NCI-H774 (cell line): ENCODE measurements at regions not wholly inside any gene's neighbourhood (a gene's known extent, or its start where the extent isn't known, plus 50 kb on each side); places are given as distances from the start of the nearest gene placed in this dataset.
"Not testable (repeated sequence)": the region's sequence is repeated elsewhere in the genome, so short reads cannot be mapped to it uniquely, and the experiment has no call there.

Source experiments
- DNase-seq: peaks from one replicate; lab custom pipeline; 2025; lab: John Stamatoyannopoulos, UW

DNA sequence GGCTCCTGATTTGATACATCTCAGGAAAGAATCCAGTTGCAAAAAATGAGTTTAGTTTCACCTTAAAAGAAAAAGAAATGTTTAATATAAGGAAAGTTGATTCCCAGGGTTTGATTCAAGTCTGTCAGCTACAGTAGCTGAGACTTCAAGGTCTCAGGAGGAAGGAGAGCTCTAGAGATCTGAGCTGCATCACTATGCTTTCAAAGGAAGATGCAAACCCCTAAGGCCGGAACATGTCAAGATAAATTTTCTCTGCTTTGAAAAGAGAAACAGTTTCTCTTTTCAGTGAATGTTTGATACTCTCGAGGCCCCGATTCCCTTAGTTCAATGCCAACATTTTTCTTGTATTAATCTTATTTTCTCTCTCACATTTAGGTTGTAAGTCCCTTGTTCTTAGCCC lies 128.6 kb downstream of the RGPD3 start:
- no peak for DNase-seq

DNA sequence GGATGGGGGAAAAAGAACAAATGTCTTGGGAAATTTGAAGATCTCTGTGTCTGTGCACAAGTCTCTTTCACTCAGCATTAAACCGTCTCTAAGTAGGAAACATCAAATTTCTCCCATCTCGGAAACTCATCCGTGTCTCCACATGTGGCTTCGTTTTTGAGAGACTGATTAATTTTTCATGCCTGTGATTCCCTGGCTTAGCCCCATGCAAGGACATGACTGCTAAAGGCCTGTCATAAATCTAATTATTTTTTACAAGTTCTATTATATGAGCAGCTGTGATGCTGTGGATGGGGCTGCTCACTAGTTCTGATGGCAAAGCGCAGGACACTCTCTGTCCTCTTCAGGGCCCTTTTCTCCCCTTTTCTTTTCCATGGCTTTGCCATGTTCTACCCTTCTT lies 129.1 kb downstream of the RGPD3 start:
- no peak for DNase-seq

DNA sequence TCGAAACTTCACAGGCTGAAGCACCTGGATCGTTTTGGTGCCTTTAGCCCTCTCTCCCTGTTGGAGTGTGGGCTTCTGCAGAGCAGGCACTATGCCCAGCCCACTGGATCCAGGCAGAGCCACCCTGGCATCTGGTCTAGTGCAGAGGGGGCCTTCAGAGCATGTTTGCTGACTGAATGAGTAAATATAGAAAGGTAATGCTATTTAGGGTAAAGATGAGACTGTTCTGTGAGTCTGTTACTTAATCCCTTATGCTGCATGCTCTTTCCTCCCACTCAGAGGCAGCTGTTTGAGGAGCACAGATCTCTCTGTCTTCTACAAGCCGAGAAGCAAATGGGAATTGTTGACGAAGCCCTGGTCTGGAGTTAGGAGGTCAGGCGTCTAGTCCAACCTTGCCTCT lies 130.2 kb downstream of the RGPD3 start:
- DNase-seq: no peak

DNA sequence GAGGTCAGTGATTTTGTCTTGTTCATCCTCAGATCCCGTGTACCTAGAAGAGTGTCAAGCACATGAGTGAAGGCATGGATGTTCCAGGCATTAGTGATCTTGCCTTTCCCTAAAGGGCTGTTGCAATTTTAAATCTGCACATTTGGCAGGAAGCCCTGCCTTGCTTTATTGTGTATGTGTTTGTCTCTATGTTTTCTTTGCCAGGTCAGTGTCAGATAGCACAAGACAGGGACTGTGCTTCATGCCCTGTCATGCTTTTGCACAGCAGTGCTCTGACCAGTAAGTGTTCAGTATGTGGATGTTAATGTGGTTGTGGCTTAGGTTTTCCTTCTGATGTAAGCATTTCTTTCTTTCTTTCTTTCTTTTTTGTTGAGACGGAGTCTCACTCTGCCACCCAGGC lies 131.5 kb downstream of the RGPD3 start:
- DNase-seq: no peak

DNA sequence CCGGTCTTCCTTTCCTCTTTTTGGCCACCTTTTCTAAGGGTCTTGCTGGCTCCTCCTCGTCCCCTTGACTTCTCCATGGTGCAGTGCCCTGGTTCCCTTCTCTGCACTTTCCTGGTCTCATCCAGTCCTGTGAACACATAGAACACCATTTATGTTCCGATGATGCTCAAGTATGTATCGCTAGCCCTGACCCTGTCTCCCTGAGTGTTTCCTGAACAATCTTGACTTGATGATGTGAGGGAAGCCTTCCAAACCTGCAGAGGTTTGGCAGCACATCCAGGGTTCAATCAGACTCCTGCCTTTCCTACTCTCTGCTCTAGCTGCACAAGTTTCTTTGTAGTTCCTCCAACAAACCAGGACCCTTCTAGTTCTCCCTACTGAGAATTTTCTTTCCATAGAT lies 132.1 kb downstream of the RGPD3 start:
- DNase-seq: no peak

DNA sequence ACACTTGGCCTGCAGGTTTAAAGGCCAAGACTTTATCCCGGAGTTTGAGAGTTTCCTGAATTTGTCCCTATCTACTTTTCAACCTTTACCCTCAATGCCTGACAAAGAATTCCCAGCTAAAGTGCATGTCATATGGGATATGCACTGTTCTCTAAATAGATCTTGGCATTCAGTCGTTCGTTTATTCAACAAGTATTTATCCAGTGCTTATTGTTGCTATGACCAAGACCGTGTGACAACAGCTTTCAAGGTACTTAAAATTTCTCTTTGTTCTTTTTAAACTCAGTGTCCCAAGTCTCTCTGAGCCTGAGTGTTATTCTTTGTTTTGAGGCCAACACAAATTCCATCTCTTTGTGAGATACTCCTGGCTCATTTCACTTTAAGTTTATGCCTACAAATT lies 133.4 kb downstream of the RGPD3 start:
- DNase-seq: no peak

DNA sequence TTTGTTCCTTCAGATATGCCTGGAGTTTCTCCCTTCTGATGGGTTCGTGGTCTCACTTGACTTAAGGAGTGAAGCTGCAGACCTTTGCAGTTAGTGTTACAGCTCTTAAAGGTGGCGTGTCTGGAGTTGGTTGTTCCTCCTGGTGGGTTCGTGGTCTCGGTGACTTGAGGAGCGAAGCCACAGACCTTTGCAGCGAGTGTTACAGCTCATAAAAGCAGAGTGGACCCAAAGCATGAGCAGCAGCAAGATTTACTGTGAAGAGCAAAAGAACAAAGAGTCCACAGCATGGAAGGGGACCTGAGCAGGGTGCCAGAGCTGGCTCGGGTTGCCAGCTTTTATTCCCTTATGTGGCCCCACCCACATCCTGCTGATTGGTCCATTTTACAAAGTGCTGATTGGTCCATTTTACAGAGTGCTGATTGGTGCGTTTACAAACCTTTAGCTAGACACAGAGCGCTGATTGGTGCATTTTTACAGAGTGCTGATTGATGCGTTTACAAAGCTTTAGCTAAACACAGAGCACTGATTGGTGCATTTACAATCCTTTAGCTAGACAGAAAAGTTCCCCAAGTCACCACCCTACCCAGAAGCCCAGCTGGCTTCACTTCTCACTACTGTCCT lies 134.8 kb downstream of the RGPD3 start:
- DNase-seq: not testable (repeated sequence)

DNA sequence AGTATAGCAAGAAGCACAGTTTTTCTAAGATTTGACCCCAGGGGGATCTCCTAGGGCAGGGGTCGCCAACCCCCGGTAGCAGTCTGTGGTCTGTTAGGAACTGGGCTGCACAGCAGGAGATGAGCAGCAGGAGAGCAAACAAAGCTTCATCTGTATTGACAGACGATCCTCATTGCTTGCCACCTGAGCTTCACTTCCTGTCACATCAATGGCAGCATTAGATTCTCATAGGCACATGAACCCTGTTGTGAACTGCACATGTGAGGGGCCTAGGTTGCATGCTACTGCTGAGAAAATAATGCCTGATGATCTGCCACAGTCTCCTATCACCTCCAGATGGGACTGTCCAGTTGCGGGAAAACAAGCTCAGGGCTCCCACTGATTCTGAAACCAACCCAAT lies 136.2 kb downstream of the RGPD3 start:
- no peak for DNase-seq

DNA sequence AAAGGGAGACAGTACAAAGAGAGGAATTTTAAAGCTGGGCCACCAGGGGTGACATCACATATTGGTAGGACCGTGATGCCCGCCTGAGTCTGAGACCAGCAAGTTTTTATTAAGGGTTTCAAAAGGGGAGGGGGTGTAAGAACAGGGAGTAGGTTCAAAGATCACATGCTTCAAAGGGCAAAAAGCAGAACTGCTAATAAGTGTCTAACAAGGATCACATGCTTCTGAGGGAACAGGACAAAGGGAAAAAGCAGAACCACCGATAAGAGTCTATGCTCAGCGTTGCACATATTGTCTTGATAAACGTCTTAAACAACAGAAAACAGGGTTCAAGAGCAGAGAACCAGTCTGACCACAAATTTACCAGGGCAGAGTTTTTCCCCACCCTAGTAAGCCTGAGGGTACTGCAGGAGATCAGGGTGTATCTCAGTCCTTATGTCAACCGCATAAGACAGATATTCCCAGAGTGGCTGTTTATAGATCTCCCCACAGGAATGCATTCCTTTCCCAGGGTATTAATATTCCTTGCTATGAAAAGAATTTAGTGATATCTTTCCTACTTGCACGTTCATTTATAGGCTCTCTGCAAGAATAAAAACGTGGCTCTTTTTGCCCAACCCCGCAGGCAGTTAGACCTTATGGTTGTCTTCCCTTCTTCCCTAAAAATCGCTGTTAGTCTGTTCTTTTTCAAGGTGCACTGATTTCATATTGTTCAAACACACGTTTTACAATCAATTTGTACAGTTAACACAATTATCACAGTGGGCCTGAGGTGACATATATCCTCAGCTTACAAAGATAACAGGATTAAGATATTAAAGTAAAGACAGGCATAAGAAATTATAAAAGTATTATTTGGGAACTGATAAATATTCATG lies 136.5 kb upstream of the UXS1 start:
- not testable (repeated sequence) for DNase-seq

DNA sequence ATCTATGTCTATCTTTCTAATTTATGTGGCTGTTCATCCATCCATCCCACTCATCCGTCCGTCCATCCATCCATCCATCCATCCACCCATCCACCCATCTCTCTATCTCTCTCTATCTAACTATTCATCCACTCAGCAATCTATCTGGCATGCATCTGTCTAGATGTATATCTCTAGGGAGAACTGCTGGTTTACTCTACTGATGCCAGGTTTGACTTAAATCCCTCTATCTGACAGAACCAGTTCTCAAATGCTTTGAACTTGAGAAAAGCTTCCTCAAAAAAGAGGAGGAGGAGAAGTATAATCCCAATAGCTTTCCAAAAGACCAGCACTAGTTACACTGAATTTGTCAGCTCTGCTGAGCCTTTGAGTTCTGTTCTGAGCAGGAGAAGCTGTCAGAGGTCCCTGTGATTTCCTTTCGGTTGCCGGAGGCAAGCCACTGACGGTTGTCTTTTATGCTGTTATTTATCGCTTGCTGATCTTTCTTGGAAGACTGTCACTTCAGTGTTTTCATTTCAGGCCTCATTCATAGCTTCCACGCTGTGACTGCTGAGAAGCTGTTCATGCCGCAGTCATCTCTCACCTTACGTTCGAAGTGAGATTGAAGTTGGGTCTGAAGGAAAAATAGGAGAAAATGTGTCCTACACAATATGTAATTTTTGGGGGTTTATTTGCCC lies 129.4 kb upstream of the UXS1 start:
- DNase-seq: no peak

DNA sequence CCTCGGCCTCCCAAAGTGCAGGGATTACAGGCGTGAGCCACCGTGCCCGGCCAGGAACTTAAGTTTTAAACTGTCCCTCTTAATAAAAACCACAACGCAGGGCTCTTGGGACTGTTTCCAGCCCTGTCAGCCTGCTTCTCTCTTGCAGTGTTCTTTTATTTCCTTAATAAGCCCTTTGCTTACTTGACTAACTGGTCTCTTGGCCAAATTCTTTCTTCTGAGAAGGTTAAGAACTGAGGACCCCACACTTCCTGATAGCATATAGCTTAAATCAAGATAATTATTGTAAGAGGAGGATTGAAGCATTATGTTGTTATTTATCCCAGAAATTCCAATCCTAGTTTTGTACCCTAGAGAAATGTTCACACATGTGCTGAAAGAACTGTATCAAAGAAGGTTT lies 128.2 kb upstream of the UXS1 start:
- DNase-seq: no peak

DNA sequence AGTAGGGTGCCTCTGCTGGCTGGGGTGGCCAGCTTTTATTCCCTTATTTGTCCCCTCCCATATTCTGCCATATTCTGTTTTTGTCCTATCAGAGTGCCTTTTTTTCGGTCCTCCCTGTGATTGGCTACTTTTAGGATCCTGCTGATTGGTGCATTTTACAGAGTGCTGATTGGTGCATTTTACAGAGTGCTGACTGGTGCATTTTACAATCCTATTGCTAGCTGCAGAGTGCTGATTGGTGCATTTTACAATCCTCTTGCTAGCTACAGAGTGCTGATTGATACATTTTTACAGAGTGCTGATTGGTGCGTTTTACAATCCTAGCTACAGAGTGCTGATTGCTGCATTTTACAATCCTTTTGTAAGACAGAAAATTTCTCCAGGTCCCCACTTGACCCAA lies 126.3 kb upstream of the UXS1 start:
- not testable (repeated sequence) for DNase-seq

DNA sequence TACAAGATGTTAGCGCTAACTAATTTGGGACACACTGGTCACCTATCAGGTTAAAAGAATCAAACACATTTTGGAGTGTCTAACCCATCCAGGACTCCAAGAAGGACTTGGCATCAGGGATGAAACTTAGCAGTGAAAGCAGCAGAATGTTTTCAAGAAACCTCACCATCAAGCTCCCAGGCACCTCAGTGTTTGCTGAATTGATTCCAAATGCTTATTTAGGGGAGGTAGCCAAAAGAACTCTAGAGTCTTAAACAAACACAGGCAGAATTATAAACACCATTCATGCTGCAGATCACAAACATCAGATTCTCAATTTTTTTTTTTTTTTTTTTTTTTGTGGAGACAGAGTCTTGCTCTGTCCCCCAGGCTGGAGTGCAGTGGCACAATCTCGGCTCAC lies 122.8 kb upstream of the UXS1 start:
- no peak for DNase-seq

DNA sequence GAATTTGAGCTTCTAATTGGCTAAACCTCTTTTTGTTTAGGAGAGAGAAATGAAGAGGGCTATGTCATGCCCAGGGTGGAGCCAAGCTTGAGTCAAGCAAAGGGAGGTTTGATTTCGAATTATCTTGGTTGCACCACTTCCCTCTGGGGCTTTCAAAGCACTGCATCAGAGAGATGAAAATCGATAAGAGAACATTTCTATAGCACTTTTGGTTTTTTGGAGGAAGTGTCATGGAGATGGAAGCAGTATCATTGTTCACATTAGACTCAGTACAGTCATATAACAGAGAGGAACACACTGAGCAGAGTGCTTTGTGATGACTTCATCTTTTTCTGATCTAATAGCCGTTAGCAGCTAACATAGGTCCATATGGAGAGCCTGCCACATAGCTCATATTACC lies 120.3 kb upstream of the UXS1 start:
- no peak for DNase-seq

DNA sequence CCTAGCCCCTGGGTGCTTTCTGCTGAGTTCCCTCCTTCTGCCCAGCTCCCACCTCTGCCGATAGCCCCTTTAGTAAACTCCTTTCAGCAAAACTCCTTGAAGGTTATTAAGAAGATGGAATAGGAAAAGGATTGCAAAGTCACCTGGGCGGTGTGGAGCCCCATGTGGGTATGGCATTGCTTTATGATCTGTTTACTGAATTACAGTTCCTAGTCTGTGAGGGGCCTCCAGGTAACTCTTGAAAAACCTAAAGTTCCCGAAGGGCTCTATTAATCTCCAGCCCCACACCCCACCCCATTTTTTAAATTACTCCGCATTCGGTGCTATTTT lies 116.9 kb upstream of the UXS1 start:
- DNase-seq: no peak

DNA sequence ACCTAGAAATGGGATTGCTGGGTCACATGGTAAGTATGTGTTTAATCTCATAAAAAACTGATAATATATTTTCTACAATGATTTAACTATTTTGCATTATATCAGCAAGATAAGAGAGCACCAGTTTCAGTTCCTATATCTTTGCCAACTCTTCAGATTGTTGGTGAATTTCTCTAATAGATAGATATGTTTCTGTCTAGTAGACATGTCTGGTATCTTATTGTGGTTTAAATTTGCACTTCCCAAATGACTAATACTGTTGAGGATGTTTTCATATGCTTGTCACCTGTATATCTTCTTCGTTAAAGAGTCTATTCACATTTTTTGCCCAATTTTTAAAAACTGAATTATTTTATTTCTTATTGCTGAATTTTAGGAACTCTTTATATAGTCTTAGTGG lies 113.8 kb upstream of the UXS1 start:
- no peak for DNase-seq

DNA sequence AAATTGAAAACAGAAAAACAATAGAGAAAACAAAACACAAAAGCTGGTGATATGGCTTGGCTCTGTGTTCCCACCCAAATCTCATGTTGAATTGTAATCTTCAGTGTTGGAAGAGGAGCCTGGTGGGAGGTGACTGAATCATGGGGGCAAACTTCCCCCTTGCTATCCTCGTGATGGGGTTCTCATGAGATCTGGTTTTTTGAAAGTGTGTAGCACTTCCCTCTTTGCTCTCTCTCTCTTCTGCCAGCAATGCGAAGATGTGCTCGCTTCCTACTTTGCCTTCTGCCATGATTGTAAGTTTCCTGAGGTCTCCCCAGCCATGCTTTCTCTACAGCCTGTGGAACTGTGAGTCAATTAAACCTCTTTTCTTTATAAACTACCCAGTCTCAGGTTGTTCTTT lies 112.3 kb upstream of the UXS1 start:
- no peak for DNase-seq

DNA sequence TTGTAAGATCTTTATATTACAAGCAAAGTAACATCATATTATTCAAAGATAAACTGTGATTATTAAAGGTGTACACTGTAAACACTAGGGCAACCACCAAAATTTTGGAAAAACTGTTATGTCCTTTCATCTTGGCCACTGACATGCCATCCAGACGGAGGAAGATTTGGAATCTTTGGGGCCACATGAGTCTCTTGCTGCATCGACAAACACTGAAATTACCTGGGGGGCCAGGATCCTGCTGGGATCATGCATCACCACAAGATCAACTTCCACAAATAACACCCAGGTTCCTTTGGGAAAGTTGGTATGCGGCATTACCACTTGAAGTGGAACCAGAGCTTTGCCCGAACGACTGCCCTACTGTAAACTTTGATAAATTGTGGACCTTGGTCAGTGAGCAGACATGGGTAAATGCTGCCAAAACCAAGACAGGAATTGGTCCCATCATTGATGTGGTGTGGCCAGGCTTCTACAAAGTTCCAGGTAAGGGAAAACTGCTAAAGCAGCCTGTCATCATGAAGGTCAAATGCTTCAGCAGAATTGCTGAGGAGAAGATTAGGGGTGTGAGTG lies 110.6 kb upstream of the UXS1 start:
- no peak for DNase-seq

DNA sequence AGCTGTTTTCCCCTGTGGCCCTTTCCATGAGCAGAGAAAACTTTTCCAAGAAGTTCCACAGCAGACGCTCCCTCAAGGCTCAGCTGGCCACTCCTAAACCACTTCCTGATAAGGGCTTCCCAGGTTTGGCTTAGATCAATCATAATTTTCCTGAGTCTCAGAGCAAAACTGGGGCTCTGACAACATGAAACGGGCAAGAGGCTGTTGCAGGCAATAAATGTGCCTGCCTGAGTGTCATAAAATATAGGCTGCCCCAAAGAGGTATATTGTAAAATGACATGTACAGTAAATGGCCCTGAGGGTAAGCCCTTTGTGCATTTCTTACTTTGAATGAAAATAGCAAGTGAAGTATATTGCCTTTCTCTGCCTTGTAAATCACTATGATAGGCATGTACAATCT lies 105.6 kb upstream of the UXS1 start:
- DNase-seq: no peak

DNA sequence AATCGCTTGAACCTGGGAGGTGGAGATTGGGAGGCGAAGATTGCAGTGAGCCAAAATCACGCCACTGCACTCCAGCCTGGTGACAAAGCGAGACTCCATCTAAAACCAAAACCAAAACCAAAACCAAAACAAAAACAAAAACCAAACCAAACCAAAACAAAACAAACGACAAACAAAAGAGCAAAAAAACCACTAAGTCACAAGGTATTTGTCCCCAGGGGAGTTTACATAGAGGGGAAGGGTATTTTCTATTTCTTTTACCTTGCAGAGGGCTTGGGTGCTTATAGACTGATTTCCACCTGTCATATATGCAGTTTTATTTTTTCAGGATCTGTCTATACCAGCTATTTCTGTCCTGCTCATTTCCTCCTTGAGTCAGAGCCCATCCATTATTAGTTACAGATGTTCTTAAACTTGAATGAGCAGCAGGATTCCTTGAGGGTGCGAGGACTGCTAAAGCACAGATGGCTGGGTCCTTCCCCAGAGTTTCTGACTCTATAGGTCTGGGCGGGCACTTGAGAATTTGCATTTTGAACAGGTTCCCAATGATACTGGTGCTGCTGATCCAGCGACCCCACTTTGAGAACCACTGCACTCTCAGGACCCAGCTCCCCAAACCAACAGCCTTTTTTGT lies 102.2 kb upstream of the UXS1 start:
- DNase-seq: no peak

DNA sequence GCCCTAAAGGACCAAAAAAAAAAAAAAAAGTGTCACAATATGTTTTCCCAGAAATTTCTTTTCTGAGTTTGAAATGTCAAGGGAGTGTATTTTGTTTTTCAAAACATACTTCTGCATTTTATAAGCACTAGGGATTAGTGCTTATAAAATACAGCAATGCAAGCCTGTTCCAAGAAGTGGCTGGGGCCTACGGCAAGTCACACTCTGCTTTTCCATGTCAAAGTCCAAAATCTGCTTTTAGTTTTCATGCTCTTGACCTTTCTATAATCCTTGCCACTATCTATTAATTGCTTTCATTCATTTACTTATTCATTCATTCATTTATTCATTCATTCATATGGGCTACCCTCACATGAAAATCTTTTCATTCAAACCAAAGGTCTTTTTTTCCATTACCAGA lies 100.1 kb upstream of the UXS1 start:
- DNase-seq: no peak

DNA sequence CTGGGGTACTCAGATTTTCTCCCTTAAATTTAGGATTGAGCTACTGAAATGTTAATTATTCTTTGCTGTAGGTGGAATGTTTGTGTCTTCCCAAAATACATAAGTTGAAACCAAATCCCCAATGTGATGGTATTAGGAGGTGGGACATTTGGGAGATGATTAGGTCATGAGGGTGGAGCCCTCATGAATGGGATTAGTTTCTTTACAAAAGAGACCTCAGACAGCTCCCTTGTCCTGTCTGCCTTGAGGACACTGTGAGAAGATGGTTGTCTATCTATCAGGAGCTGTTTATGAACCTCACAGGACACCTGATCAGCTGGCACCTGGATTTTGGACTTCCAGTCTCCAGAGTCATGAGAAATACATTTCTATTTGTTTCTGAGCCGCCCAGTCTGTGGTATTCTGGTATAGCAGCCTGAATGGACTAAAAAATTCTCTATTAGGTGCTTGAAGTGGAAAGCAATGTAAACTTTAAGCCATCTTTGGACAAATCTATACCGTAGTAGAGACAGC lies 99.2 kb upstream of the UXS1 start:
- no peak for DNase-seq
